B cell (primary cell): ENCODE measurements at regions not wholly inside any gene's neighbourhood (a gene's known extent, or its start where the extent isn't known, plus 50 kb on each side); places are given as distances from the start of the nearest gene placed in this dataset.

Experiments
- EZH2 ChIP-seq: IDR thresholded peaks from 2 replicates; pipeline ENCODE4 v1.6.1; 2012; ENCODE audit warnings: borderline replicate concordance, low read depth, mild to moderate bottlenecking, moderate library complexity, low read length; ENCODE audit not compliant: insufficient read depth, poor library complexity, severe bottlenecking
- TF ChIP-seq, protein P1 (sequence below): fragments of 200-600 bp; IDR thresholded peaks from one replicate; pipeline ENCODE4 v1.8.0; 2022; ENCODE audit warnings: antibody characterized with exemption, mild to moderate bottlenecking

DNA sequence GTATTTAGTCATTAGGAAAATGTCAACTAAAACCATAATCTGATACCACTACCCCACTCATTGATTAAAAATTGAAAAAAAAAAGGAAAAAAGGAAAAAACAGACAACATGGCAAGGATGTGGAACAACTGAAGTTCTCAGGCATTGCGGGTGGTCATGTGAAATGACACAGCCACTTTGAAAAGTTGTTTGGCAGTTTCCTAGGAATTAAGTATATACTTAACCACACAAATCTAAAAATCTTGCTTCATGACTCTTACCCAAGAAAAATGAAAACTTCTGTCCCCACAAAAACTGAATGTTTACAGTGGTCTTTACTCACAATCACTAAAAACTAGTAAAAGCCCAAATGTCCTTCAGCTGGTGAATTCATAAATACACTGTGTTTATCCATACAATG is 254.5 kb downstream of the AHR start:
- TF ChIP-seq, protein P1, sequence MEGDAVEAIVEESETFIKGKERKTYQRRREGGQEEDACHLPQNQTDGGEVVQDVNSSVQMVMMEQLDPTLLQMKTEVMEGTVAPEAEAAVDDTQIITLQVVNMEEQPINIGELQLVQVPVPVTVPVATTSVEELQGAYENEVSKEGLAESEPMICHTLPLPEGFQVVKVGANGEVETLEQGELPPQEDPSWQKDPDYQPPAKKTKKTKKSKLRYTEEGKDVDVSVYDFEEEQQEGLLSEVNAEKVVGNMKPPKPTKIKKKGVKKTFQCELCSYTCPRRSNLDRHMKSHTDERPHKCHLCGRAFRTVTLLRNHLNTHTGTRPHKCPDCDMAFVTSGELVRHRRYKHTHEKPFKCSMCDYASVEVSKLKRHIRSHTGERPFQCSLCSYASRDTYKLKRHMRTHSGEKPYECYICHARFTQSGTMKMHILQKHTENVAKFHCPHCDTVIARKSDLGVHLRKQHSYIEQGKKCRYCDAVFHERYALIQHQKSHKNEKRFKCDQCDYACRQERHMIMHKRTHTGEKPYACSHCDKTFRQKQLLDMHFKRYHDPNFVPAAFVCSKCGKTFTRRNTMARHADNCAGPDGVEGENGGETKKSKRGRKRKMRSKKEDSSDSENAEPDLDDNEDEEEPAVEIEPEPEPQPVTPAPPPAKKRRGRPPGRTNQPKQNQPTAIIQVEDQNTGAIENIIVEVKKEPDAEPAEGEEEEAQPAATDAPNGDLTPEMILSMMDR: no peak
- TF ChIP-seq EZH2: no peak
